PC-9 (cell line): ENCODE measurements at regions not wholly inside any gene's neighbourhood (a gene's known extent, or its start where the extent isn't known, plus 50 kb on each side); places are given as distances from the start of the nearest gene placed in this dataset.

Experiments
- CTCF ChIP-seq: fragments of 200-600 bp; sonication (generic); conservative IDR thresholded peaks from 2 replicates; pipeline ENCODE4 v1.6.1; 2017; ENCODE audit warnings: mixed run types, antibody characterized with exemption, mild to moderate bottlenecking, moderate library complexity
- EZH2 ChIP-seq: fragments of 200-600 bp; sonication (generic); IDR thresholded peaks from 2 replicates; pipeline ENCODE4 v1.8.0; 2017; ENCODE audit warnings: antibody characterized with exemption, low read depth

- no peak for TF ChIP-seq CTCF
- TF ChIP-seq EZH2: no peak
These were observed 442.6 kb upstream of the PSMD7 start for GRCh38 chr16:73853968-73854367.
